HFFc6 (cell line): ENCODE measurements at regions not wholly inside any gene's neighbourhood (a gene's known extent, or its start where the extent isn't known, plus 50 kb on each side); places are given as distances from the start of the nearest gene placed in this dataset.
"Not testable (repeated sequence)": the region's sequence is repeated elsewhere in the genome, so short reads cannot be mapped to it uniquely, and the experiment has no call there.

ENCODE experiments used
- DNase-seq: peaks from one replicate; pipeline ENCODE4 v3.0.0-alpha.2; 2018
- H3K27ac Mint-ChIP-seq: 2 replicates; pipeline ENCODE4 v1.8.0; 2020; ENCODE audit warnings: mild to moderate bottlenecking, mixed read lengths
- H3K27me3 Mint-ChIP-seq: 2 replicates; pipeline ENCODE4 v1.8.0; 2021; ENCODE audit warnings: mild to moderate bottlenecking, moderate library complexity, mixed read lengths; ENCODE audit not compliant: insufficient read depth
- H3K36me3 Mint-ChIP-seq: 2 replicates; pipeline ENCODE4 v1.8.0; 2021; ENCODE audit warnings: low read depth, mixed read lengths
- H3K4me1 Mint-ChIP-seq: 2 replicates; pipeline ENCODE4 v1.8.0; 2020; ENCODE audit warnings: low read depth, mixed read lengths
- H3K4me3 Mint-ChIP-seq: 2 replicates; pipeline ENCODE4 v1.8.0; 2020; ENCODE audit warnings: mild to moderate bottlenecking, moderate library complexity, mixed read lengths
- H3K9me3 Mint-ChIP-seq: 2 replicates; pipeline ENCODE4 v1.8.0; 2020; ENCODE audit warnings: mild to moderate bottlenecking, mixed read lengths
- TF ChIP-seq, protein P1 (sequence below): fragments of 200-600 bp; sonication (generic); IDR thresholded peaks from 2 replicates; pipeline ENCODE4 v1.5.0; 2021; ENCODE audit warnings: antibody characterized with exemption, mild to moderate bottlenecking

- not testable (repeated sequence) for H3K27ac Mint-ChIP-seq, H3K4me3 Mint-ChIP-seq, H3K36me3 Mint-ChIP-seq, H3K27me3 Mint-ChIP-seq, H3K4me1 Mint-ChIP-seq, H3K9me3 Mint-ChIP-seq, DNase-seq
- TF ChIP-seq, protein P1, sequence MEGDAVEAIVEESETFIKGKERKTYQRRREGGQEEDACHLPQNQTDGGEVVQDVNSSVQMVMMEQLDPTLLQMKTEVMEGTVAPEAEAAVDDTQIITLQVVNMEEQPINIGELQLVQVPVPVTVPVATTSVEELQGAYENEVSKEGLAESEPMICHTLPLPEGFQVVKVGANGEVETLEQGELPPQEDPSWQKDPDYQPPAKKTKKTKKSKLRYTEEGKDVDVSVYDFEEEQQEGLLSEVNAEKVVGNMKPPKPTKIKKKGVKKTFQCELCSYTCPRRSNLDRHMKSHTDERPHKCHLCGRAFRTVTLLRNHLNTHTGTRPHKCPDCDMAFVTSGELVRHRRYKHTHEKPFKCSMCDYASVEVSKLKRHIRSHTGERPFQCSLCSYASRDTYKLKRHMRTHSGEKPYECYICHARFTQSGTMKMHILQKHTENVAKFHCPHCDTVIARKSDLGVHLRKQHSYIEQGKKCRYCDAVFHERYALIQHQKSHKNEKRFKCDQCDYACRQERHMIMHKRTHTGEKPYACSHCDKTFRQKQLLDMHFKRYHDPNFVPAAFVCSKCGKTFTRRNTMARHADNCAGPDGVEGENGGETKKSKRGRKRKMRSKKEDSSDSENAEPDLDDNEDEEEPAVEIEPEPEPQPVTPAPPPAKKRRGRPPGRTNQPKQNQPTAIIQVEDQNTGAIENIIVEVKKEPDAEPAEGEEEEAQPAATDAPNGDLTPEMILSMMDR = peak; percentile 53
These were observed 1808.3 kb downstream of the KHDRBS2 start for GRCh38 chr6:60477747-60478146.

DNA sequence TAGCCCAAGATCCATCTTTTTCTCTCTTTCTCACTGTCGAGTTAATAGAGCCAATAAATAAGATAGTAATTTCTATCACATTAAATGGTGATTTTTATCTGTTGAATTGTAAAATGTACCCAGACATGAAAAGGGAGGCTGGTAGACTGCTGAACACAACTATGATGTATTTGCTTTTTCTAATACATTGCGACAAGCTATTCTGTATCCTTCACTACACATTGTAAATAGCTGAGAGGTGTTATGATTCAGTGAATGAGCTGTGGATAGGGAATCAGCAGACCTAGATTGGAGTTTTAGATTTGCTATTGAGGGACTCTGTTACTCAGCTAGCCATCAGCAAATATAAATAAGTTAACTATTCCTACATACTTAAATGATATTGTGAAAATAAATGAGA, 1812.2 kb downstream of the KHDRBS2 start:
- not testable (repeated sequence) for H3K9me3 Mint-ChIP-seq, H3K4me3 Mint-ChIP-seq, H3K27ac Mint-ChIP-seq, H3K36me3 Mint-ChIP-seq, H3K27me3 Mint-ChIP-seq, H3K4me1 Mint-ChIP-seq, DNase-seq

- not testable (repeated sequence) for H3K9me3 Mint-ChIP-seq, H3K36me3 Mint-ChIP-seq, H3K4me3 Mint-ChIP-seq, H3K27me3 Mint-ChIP-seq, H3K27ac Mint-ChIP-seq, H3K4me1 Mint-ChIP-seq, DNase-seq
These were observed 1814.6 kb downstream of the KHDRBS2 start for GRCh38 chr6:60471426-60471825.

DNA sequence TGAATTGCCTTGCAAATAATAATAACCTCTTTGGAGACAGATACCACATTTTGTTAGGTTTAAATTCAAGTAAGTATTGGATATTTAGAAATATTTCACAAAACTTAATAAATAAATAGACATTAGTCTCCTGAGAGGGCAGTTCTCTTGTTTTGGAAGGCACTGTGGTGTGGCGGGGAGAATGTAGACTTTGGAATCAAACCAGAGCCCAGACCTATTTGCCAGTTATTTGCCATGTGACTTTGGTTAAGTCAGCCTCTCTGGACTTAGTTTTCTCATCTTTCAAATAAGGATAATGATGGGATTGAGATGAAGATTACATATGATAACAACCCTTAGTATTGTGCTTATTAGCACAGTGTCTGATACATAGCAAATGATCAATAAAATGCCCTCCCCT, 1835.6 kb downstream of the KHDRBS2 start:
- DNase-seq, H3K4me3 Mint-ChIP-seq, H3K27me3 Mint-ChIP-seq, H3K27ac Mint-ChIP-seq, H3K36me3 Mint-ChIP-seq, H3K9me3 Mint-ChIP-seq, H3K4me1 Mint-ChIP-seq: not testable (repeated sequence)

DNA sequence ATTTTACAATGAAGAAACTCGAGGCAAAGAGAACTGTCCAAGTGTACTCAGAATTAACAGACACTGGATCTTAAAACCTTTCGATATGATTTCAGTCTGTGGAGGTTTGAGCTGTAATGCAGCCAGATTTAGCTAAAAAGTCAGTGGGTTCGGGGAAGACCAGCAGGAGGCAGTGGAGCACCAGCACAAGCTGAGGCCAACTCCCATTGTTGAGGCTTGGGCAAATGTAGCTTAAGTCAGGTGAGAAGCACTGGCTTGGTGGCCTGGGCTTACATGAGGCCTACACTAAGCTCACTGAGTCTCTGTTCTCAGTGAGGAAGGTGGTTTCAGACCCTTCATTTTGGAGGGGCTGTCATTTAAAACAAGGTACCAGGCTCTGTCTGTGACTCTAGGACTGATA, 1841.5 kb downstream of the KHDRBS2 start:
- H3K9me3 Mint-ChIP-seq, H3K36me3 Mint-ChIP-seq, H3K4me3 Mint-ChIP-seq, H3K27me3 Mint-ChIP-seq, DNase-seq, H3K27ac Mint-ChIP-seq, H3K4me1 Mint-ChIP-seq: not testable (repeated sequence)

- not testable (repeated sequence) for H3K27ac Mint-ChIP-seq, H3K4me3 Mint-ChIP-seq, H3K36me3 Mint-ChIP-seq, DNase-seq, H3K4me1 Mint-ChIP-seq, H3K9me3 Mint-ChIP-seq, H3K27me3 Mint-ChIP-seq
These were observed 1846.3 kb downstream of the KHDRBS2 start for GRCh38 chr6:60439709-60440108.

DNA sequence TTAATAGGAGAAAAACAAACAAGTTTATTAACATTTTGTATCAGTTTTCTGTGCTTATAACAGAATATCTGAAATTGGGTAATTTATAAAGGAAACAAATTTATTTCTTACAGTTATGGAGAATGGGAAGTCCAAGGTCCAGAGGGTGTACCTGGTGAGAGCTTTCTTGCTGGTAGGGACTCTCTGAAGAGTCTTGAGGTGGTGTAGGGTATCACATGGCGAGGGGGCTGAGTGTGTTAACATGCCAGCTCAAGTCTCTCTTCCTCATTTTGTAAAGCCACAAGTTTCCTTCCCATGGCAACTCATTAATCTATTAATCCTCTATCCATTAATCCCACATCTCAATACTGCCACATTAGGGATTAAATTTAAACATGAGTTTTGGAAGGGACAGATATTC, 1863.3 kb downstream of the KHDRBS2 start:
- DNase-seq, H3K27me3 Mint-ChIP-seq, H3K36me3 Mint-ChIP-seq, H3K4me3 Mint-ChIP-seq, H3K9me3 Mint-ChIP-seq, H3K4me1 Mint-ChIP-seq, H3K27ac Mint-ChIP-seq: not testable (repeated sequence)

GRCh38 chr6:60416118-60416517, 1869.9 kb downstream of the KHDRBS2 start:
- H3K27me3 Mint-ChIP-seq, H3K9me3 Mint-ChIP-seq, DNase-seq, H3K4me3 Mint-ChIP-seq, H3K36me3 Mint-ChIP-seq, H3K27ac Mint-ChIP-seq, H3K4me1 Mint-ChIP-seq: not testable (repeated sequence)

GRCh38 chr6:60408747-60409146, 1877.3 kb downstream of the KHDRBS2 start:
- DNase-seq, H3K4me1 Mint-ChIP-seq, H3K27ac Mint-ChIP-seq, H3K36me3 Mint-ChIP-seq, H3K9me3 Mint-ChIP-seq, H3K4me3 Mint-ChIP-seq, H3K27me3 Mint-ChIP-seq: not testable (repeated sequence)

- DNase-seq, H3K27me3 Mint-ChIP-seq, H3K4me3 Mint-ChIP-seq, H3K4me1 Mint-ChIP-seq, H3K27ac Mint-ChIP-seq, H3K36me3 Mint-ChIP-seq, H3K9me3 Mint-ChIP-seq: not testable (repeated sequence)
These were observed 1882.8 kb downstream of the KHDRBS2 start for GRCh38 chr6:60403268-60403667.

- not testable (repeated sequence) for H3K27me3 Mint-ChIP-seq, H3K27ac Mint-ChIP-seq
These were observed 1883.5 kb downstream of the KHDRBS2 start for GRCh38 chr6:60402490-60402889.

DNA sequence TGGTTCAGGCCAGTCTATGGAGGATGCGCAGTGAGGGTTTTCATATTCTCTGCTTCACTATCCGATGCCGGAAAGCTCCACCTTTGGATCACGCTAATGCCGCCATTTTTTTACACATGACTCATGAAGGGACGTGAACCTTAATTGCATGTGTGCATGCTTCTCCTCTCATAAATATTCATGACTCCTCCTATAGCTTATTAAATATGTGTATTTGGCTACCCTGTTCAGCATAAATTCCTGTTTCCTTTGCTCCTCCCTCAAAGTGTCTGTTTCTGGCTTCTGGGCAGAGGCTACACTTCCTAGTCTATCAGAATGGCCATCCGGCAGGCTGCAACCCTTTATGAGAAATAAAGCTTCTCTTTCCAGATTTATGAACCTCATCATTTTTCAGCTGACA, 1890.8 kb downstream of the KHDRBS2 start:
- not testable (repeated sequence) for H3K4me1 Mint-ChIP-seq, H3K4me3 Mint-ChIP-seq, DNase-seq, H3K9me3 Mint-ChIP-seq, H3K27me3 Mint-ChIP-seq, H3K36me3 Mint-ChIP-seq, H3K27ac Mint-ChIP-seq

More at GRCh38 chr6:60402490-60402889, 1883.5 kb downstream of the KHDRBS2 start:
- H3K9me3 Mint-ChIP-seq, DNase-seq, H3K4me1 Mint-ChIP-seq, H3K4me3 Mint-ChIP-seq, H3K36me3 Mint-ChIP-seq: not testable (repeated sequence)

DNA sequence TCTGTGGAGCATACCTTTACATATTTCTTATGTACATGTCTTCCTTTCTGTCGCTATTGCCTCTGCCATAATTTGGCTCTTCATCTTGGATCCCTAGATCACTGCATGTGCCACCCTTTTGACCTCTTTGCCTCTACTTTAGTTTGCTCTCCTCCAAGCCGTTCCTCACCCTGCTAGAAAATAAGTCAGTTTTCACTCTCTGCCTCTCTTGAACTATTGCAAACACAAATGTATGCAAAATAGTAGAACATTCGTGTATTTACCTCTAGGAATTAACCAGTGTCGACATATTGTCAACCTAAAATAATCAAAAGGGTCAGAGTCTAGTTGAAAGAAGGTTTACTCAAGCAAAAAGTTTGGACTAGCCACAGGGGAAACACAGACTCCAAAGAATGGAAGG, 1893.1 kb downstream of the KHDRBS2 start:
- DNase-seq, H3K36me3 Mint-ChIP-seq, H3K27ac Mint-ChIP-seq: not testable (repeated sequence)

GRCh38 chr6:60389094-60389493, 1896.9 kb downstream of the KHDRBS2 start:
- DNase-seq, H3K36me3 Mint-ChIP-seq, H3K27ac Mint-ChIP-seq, H3K4me3 Mint-ChIP-seq, H3K27me3 Mint-ChIP-seq, H3K9me3 Mint-ChIP-seq, H3K4me1 Mint-ChIP-seq: not testable (repeated sequence)

More for the DNA sequence above, 1893.1 kb downstream of the KHDRBS2 start:
- not testable (repeated sequence) for H3K27me3 Mint-ChIP-seq, H3K4me3 Mint-ChIP-seq, H3K9me3 Mint-ChIP-seq, H3K4me1 Mint-ChIP-seq
